Type B pancreatic cell (in vitro differentiated cells): ENCODE measurements at regions not wholly inside any gene's neighbourhood (a gene's known extent, or its start where the extent isn't known, plus 50 kb on each side); places are given as distances from the start of the nearest gene placed in this dataset.

Experiments
- DNase-seq: peaks from one replicate; pipeline ENCODE4 v3.0.0; 2021; ENCODE audit warnings: mixed read lengths; ENCODE audit not compliant: unreplicated experiment; ENCODE audit errors: extremely low spot score
- H3K27ac Mint-ChIP-seq: 2 replicates; pipeline ENCODE4 v1.8.0; 2021; ENCODE audit warnings: mild to moderate bottlenecking, mixed read lengths
- H3K27me3 Mint-ChIP-seq: 2 replicates; pipeline ENCODE4 v1.8.0; 2021; ENCODE audit warnings: mixed read lengths
- H3K36me3 Mint-ChIP-seq: 2 replicates; pipeline ENCODE4 v1.8.0; 2021; ENCODE audit warnings: mixed read lengths
- H3K4me1 Mint-ChIP-seq: one replicate; pipeline ENCODE4 v1.8.0; 2021; ENCODE audit warnings: mixed read lengths; ENCODE audit not compliant: unreplicated experiment
- H3K4me3 Mint-ChIP-seq: 2 replicates; pipeline ENCODE4 v1.8.0; 2021; ENCODE audit warnings: mild to moderate bottlenecking, mixed read lengths
- H3K9me3 Mint-ChIP-seq: 2 replicates; pipeline ENCODE4 v1.8.0; 2021; ENCODE audit warnings: mixed read lengths
- TF ChIP-seq, protein P1 (sequence below): fragments of 200-600 bp; sonication (generic); conservative IDR thresholded peaks from 2 replicates; pipeline ENCODE4 v1.5.0; 2021; ENCODE audit warnings: antibody characterized with exemption, mild to moderate bottlenecking

DNA sequence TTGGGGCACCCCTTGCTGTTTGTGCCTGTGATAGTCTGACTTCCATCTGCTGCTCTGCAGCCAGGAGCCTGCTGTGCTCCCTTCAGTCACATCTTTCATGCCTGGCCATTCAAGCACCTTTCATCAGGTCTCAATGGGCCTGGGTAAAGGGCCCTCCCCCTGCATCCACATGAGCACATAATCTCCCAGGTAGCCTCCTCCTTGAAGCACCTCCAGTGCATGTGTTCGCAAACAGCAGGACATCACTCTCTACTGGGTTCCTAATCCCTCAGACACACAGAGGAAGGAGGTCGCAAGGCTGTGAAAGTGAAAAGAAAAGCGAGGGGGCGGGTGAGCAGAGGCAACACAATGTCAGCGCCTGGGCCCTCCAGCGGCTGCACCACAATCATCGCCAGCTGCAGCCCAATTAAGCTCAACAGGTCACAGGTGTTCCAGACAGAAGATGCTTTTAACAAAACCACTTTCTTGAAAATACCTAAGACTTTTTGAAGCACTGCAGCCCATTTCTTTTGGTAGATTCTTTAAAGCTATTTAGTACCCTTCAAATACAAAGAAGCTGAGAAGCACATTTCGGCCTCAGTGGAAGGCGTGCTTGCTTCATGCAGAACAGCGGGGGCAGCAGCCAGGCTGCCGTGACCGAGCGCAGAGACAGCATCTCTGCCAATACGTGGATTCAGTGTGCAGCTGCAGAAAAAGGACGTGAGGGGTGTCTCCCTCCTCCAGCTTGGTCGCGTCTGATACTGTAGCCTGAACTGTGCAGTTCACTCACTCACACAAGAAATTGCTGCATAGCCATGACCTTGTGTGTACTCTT lies 92.2 kb upstream of the SPRY1 start:
- no peak for DNase-seq
- Mint-ChIP-seq H3K27me3 (no peaks in the 10 kb centered on the region), H3K4me3 (no peak overlapping the region), H3K4me1 (peaks cover 32% of the 10 kb centered on the region), H3K36me3 (peaks cover 8% of the 10 kb centered on the region), H3K27ac (no peak overlapping the region), H3K9me3 (no peaks in the 10 kb centered on the region)
- TF ChIP-seq, protein P1, sequence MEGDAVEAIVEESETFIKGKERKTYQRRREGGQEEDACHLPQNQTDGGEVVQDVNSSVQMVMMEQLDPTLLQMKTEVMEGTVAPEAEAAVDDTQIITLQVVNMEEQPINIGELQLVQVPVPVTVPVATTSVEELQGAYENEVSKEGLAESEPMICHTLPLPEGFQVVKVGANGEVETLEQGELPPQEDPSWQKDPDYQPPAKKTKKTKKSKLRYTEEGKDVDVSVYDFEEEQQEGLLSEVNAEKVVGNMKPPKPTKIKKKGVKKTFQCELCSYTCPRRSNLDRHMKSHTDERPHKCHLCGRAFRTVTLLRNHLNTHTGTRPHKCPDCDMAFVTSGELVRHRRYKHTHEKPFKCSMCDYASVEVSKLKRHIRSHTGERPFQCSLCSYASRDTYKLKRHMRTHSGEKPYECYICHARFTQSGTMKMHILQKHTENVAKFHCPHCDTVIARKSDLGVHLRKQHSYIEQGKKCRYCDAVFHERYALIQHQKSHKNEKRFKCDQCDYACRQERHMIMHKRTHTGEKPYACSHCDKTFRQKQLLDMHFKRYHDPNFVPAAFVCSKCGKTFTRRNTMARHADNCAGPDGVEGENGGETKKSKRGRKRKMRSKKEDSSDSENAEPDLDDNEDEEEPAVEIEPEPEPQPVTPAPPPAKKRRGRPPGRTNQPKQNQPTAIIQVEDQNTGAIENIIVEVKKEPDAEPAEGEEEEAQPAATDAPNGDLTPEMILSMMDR: peak; percentile 51

DNA sequence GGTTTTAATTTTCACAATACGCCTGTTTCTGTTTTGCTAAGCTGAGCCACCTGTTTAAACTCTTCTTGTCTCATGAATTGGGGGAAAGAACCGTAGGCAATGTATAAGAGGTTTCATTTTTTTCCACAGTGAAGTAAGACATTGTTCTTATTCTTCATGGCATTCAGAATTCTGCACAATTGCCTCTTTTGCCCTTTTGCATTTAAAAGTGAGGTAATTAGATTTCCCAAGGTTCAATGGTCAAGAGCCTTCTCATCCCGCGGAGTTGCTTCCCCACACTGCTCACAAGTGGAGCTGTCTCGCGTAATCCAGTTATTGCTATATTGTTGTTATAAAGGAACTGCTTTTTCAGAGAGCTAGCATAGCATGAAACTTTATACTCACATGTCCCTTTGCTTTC lies 90.9 kb upstream of the SPRY1 start:
- Mint-ChIP-seq H3K4me1 (peaks cover 32% of the 10 kb centered on the region), H3K4me3 (no peak overlapping the region)
- TF ChIP-seq, protein P1: no peak

DNA sequence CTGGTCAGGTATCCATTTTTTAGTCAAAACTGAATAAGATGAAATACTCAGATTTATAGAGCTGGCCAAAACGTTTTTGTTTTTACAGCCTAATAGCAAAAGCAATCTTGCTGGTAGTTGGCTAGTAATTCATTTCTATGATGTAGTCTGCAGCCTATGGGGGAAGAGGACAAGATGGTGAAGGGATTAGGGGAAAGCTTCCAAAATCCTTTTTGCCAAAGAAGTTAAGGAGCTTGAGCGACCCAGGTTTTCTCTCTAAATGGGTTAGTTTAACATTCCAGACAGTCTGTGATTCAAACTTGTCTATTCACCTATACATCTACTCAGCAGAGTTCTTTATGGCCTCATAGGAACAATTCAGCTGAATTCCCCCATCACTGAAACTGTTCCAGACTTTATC lies 89.8 kb upstream of the SPRY1 start:
- TF ChIP-seq, protein P1: no peak
- H3K27ac Mint-ChIP-seq: no peak overlapping the region
- H3K4me1 Mint-ChIP-seq: peaks cover 29% of the 10 kb centered on the region

More for the DNA sequence above, 90.9 kb upstream of the SPRY1 start:
- Mint-ChIP-seq H3K27ac (no peak overlapping the region), H3K9me3 (no peaks in the 10 kb centered on the region), H3K36me3 (peaks cover 8% of the 10 kb centered on the region), H3K27me3 (no peaks in the 10 kb centered on the region)
- DNase-seq: no peak

GRCh38 chr4:123308667-123309066 lies 87.9 kb upstream of the SPRY1 start:
- Mint-ChIP-seq H3K36me3 (peaks cover 11% of the 10 kb centered on the region), H3K4me1 (peaks cover 29% of the 10 kb centered on the region), H3K27me3 (no peaks in the 10 kb centered on the region), H3K4me3 (no peak overlapping the region), H3K27ac (no peak overlapping the region), H3K9me3 (no peaks in the 10 kb centered on the region)
- DNase-seq: no peak
- TF ChIP-seq, protein P1: no peak

More for the DNA sequence above, 89.8 kb upstream of the SPRY1 start:
- no peaks in the 10 kb centered on the region for H3K9me3 Mint-ChIP-seq
- DNase-seq: no peak
- H3K4me3 Mint-ChIP-seq: no peak overlapping the region
- no peaks in the 10 kb centered on the region for H3K27me3 Mint-ChIP-seq
- H3K36me3 Mint-ChIP-seq: peaks cover 8% of the 10 kb centered on the region

DNA sequence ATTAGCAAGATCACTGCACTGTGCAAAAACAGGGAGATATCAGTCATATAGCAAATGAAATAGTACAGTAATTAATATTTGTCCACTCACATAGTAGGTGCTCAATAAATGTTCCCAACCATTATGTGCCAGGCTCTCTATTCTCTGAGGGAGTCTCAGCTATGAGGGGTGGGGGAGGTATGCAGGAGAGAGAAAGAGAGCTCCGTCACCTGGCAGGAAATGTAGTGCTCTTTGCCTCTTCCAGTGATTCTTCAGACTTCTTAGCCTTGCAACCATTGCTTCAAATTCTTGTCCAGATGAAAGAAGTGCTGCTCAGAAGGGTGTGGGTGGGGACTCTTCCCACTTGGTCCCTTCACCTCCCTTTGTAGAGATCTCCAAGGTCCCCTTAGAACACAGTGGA lies 84.5 kb upstream of the SPRY1 start:
- H3K4me1 Mint-ChIP-seq: peaks cover 8% of the 10 kb centered on the region
- no peaks in the 10 kb centered on the region for H3K9me3 Mint-ChIP-seq
- H3K27me3 Mint-ChIP-seq: no peaks in the 10 kb centered on the region
- no peak for DNase-seq
- TF ChIP-seq, protein P1: no peak
- H3K27ac Mint-ChIP-seq: no peak overlapping the region
- no peak overlapping the region for H3K4me3 Mint-ChIP-seq
- peaks cover 11% of the 10 kb centered on the region for H3K36me3 Mint-ChIP-seq
